ENCODE measurements at regions not wholly inside any gene's neighbourhood (a gene's known extent, or its start where the extent isn't known, plus 50 kb on each side); places are given as distances from the start of the nearest gene placed in this dataset.

- TF ChIP-seq CTCF (IDR thresholded peaks at IDR 0.05; ENCODE audit: low read length) (no peak), EZH2 (IDR thresholded peaks at IDR 0.05; ENCODE audit: borderline replicate concordance, low read length) (no peak)
Observed at GRCh38 chr17:73829676-73830280, 185.5 kb upstream of the SDK2 start.

All from OCI-LY1 (cell line).